Neural progenitor cell (in vitro differentiated cells): ENCODE measurements at regions not wholly inside any gene's neighbourhood (a gene's known extent, or its start where the extent isn't known, plus 50 kb on each side); places are given as distances from the start of the nearest gene placed in this dataset.

Experiments used
- DNase-seq: peaks from one replicate; pipeline ENCODE4 v3.0.0-alpha.2; 2016; ENCODE audit warnings: low spot score
- H2AFZ ChIP-seq: fragments of 200-600 bp; sonication (generic); replicated peaks from 2 replicates; pipeline ENCODE4 v1.6.1; 2016; ENCODE audit warnings: antibody characterized with exemption
- H3F3A ChIP-seq: fragments of 200-600 bp; sonication (generic); 2 replicates; pipeline ENCODE4 v1.6.1; 2016; ENCODE audit warnings: antibody characterized with exemption, low read depth
- H3K27ac ChIP-seq: fragments of 200-600 bp; sonication (generic); 2 replicates; pipeline ENCODE4 v1.5.1; 2016; ENCODE audit warnings: mild to moderate bottlenecking
- H3K27me3 ChIP-seq: fragments of 200-600 bp; sonication (generic); 2 replicates; pipeline ENCODE4 v1.6.1; 2016; ENCODE audit warnings: mild to moderate bottlenecking, moderate library complexity
- H3K36me3 ChIP-seq: fragments of 200-600 bp; sonication (generic); 2 replicates; pipeline ENCODE4 v1.5.1; 2016
- H3K4me1 ChIP-seq: fragments of 200-600 bp; sonication (generic); 2 replicates; pipeline ENCODE4 v1.6.1; 2016; ENCODE audit warnings: mixed run types
- H3K4me2 ChIP-seq: fragments of 200-600 bp; sonication (generic); 2 replicates; pipeline ENCODE4 v1.6.1; 2016
- H3K4me3 ChIP-seq: fragments of 200-600 bp; sonication (generic); 2 replicates; pipeline ENCODE4 v1.5.1; 2016
- H3K79me2 ChIP-seq: fragments of 200-600 bp; sonication (generic); 2 replicates; pipeline ENCODE4 v1.6.1; 2016; ENCODE audit warnings: low read depth
- H3K9ac ChIP-seq: fragments of 200-600 bp; sonication (generic); 2 replicates; pipeline ENCODE4 v1.6.1; 2016
- H3K9me3 ChIP-seq: fragments of 200-600 bp; sonication (generic); 2 replicates; pipeline ENCODE4 v1.5.1; 2016; ENCODE audit warnings: low read depth
- H4K20me1 ChIP-seq: fragments of 200-600 bp; sonication (generic); 2 replicates; pipeline ENCODE4 v1.6.1; 2016; ENCODE audit warnings: low read depth
- H3K27ac Mint-ChIP-seq: 3 replicates; pipeline ENCODE4 v1.8.0; 2021; ENCODE audit warnings: mixed read lengths
- H3K27me3 Mint-ChIP-seq: 2 replicates; pipeline ENCODE4 v1.8.0; 2022; ENCODE audit warnings: low read depth, mild to moderate bottlenecking, inconsistent platforms, moderate library complexity, mixed read lengths; ENCODE audit not compliant: insufficient read depth
- H3K36me3 Mint-ChIP-seq: 3 replicates; pipeline ENCODE4 v1.8.0; 2021; ENCODE audit warnings: mixed read lengths
- H3K4me1 Mint-ChIP-seq: 3 replicates; pipeline ENCODE4 v1.8.0; 2021; ENCODE audit warnings: mixed read lengths
- H3K4me3 Mint-ChIP-seq: 3 replicates; pipeline ENCODE4 v1.8.0; 2021; ENCODE audit warnings: mild to moderate bottlenecking, moderate library complexity, mixed read lengths
- H3K9me3 Mint-ChIP-seq: 3 replicates; pipeline ENCODE4 v1.8.0; 2020; ENCODE audit warnings: mixed read lengths
- CTCF ChIP-seq: fragments of 200-600 bp; sonication (generic); IDR thresholded peaks from 2 replicates; pipeline ENCODE4 v1.5.1; 2017; ENCODE audit warnings: antibody characterized with exemption, mild to moderate bottlenecking
- EZH2 ChIP-seq: fragments of 200-600 bp; sonication (generic); IDR thresholded peaks from 2 replicates; pipeline ENCODE4 v1.6.1; 2017; ENCODE audit warnings: antibody characterized with exemption, mild to moderate bottlenecking, moderate library complexity
- EZH2phosphoT487 ChIP-seq: fragments of 200-600 bp; sonication (generic); IDR thresholded peaks from 2 replicates; pipeline ENCODE4 v1.6.1; 2017; ENCODE audit warnings: antibody characterized with exemption

GRCh38 chrX:19177721-19178120 is 55.5 kb upstream of the ADGRG2 start:
- H3K79me2 ChIP-seq = no peaks in the 10 kb centered on the region
- H4K20me1 ChIP-seq = no peaks in the 10 kb centered on the region
- H3K27me3 ChIP-seq = no peaks in the 10 kb centered on the region
- Mint-ChIP-seq H3K36me3 (no peaks in the 10 kb centered on the region), H3K4me1 (no peaks in the 10 kb centered on the region), H3K27ac (no peak overlapping the region), H3K27me3 (no peaks in the 10 kb centered on the region), H3K9me3 (peaks cover 7% of the 10 kb centered on the region), H3K4me3 (no peak overlapping the region)
- H3K4me1 ChIP-seq = no peaks in the 10 kb centered on the region
- no peak overlapping the region for H3K4me2 ChIP-seq
- no peaks in the 10 kb centered on the region for H3K36me3 ChIP-seq
- no peak for DNase-seq
- H3K27ac ChIP-seq = no peak overlapping the region
- no peaks in the 10 kb centered on the region for H3K9me3 ChIP-seq
- no peak overlapping the region for H3K9ac ChIP-seq
- H2AFZ ChIP-seq = no peak overlapping the region
- no peak overlapping the region for H3K4me3 ChIP-seq
- TF ChIP-seq EZH2 = no peak
- TF ChIP-seq EZH2phosphoT487 = no peak
- no peaks in the 10 kb centered on the region for H3F3A ChIP-seq

- no peak overlapping the region for H3K4me3 Mint-ChIP-seq
Observed at GRCh38 chrX:19178402-19178801, 56.1 kb upstream of the ADGRG2 start.

GRCh38 chrX:19179389-19179788 is 57.1 kb upstream of the ADGRG2 start:
- Mint-ChIP-seq H3K27ac (no peak overlapping the region), H3K4me1 (peaks cover 7% of the 10 kb centered on the region), H3K36me3 (no peaks in the 10 kb centered on the region), H3K4me3 (no peak overlapping the region), H3K9me3 (peaks cover 7% of the 10 kb centered on the region), H3K27me3 (no peaks in the 10 kb centered on the region)
- Histone ChIP-seq H4K20me1 (no peaks in the 10 kb centered on the region), H3K4me1 (no peaks in the 10 kb centered on the region), H3K9ac (no peak overlapping the region), H2AFZ (no peak overlapping the region), H3K4me2 (no peak overlapping the region), H3K27me3 (no peaks in the 10 kb centered on the region), H3K4me3 (no peak overlapping the region), H3K79me2 (no peaks in the 10 kb centered on the region), H3F3A (no peaks in the 10 kb centered on the region), H3K27ac (no peak overlapping the region), H3K9me3 (no peaks in the 10 kb centered on the region), H3K36me3 (no peaks in the 10 kb centered on the region)
- TF ChIP-seq EZH2phosphoT487 = no peak
- no peak for TF ChIP-seq EZH2
- TF ChIP-seq CTCF = no peak
- no peak for DNase-seq

More at GRCh38 chrX:19178402-19178801, 56.1 kb upstream of the ADGRG2 start:
- H3K36me3 Mint-ChIP-seq = no peaks in the 10 kb centered on the region
- H3K36me3 ChIP-seq = no peaks in the 10 kb centered on the region
- no peak overlapping the region for H3K4me2 ChIP-seq
- H3K27ac Mint-ChIP-seq = no peak overlapping the region
- H4K20me1 ChIP-seq = no peaks in the 10 kb centered on the region
- no peak overlapping the region for H3K27ac ChIP-seq
- H3K79me2 ChIP-seq = no peaks in the 10 kb centered on the region
- H3K27me3 Mint-ChIP-seq = no peaks in the 10 kb centered on the region
- no peaks in the 10 kb centered on the region for H3K4me1 Mint-ChIP-seq
- peaks cover 7% of the 10 kb centered on the region for H3K9me3 Mint-ChIP-seq
- no peak overlapping the region for H2AFZ ChIP-seq
- DNase-seq = no peak
- no peak overlapping the region for H3K9ac ChIP-seq
- no peaks in the 10 kb centered on the region for H3K4me1 ChIP-seq
- TF ChIP-seq EZH2phosphoT487 = no peak
- TF ChIP-seq EZH2 = no peak
- TF ChIP-seq CTCF = no peak
- H3K27me3 ChIP-seq = no peaks in the 10 kb centered on the region
- H3K4me3 ChIP-seq = no peak overlapping the region
- H3K9me3 ChIP-seq = no peaks in the 10 kb centered on the region
- no peaks in the 10 kb centered on the region for H3F3A ChIP-seq

- no peak overlapping the region for H3K4me2 ChIP-seq
Observed at GRCh38 chrX:19181345-19181744, 59.1 kb upstream of the ADGRG2 start.

More at GRCh38 chrX:19181345-19181744, 59.1 kb upstream of the ADGRG2 start:
- Mint-ChIP-seq H3K9me3 (no peaks in the 10 kb centered on the region), H3K27me3 (no peaks in the 10 kb centered on the region), H3K4me1 (peaks cover 7% of the 10 kb centered on the region), H3K27ac (no peak overlapping the region), H3K4me3 (no peak overlapping the region), H3K36me3 (no peaks in the 10 kb centered on the region)
- H3K27ac ChIP-seq = no peak overlapping the region
- no peaks in the 10 kb centered on the region for H3F3A ChIP-seq
- no peak overlapping the region for H3K9ac ChIP-seq
- H3K27me3 ChIP-seq = no peaks in the 10 kb centered on the region
- H3K9me3 ChIP-seq = no peaks in the 10 kb centered on the region
- H3K4me1 ChIP-seq = no peaks in the 10 kb centered on the region
- no peak for DNase-seq
- TF ChIP-seq CTCF = no peak
- TF ChIP-seq EZH2phosphoT487 = no peak
- no peak for TF ChIP-seq EZH2
- no peak overlapping the region for H3K4me3 ChIP-seq
- no peaks in the 10 kb centered on the region for H3K79me2 ChIP-seq
- no peaks in the 10 kb centered on the region for H4K20me1 ChIP-seq
- no peaks in the 10 kb centered on the region for H3K36me3 ChIP-seq
- H2AFZ ChIP-seq = no peak overlapping the region
